Neural crest cell (in vitro differentiated cells): ENCODE measurements at regions not wholly inside any gene's neighbourhood (a gene's known extent, or its start where the extent isn't known, plus 50 kb on each side); places are given as distances from the start of the nearest gene placed in this dataset.
A peak's percentile ranks its signal among the peaks of the same experiment; 100 is the strongest.

ENCODE experiments used
- DNase-seq: peaks from one replicate; pipeline ENCODE4 v3.0.0; 2021; ENCODE audit warnings: low read depth, mixed read lengths, low spot score
- H3K27ac Mint-ChIP-seq: one replicate; pipeline ENCODE4 v1.8.0; 2021; ENCODE audit warnings: mild to moderate bottlenecking, mixed read lengths; ENCODE audit not compliant: unreplicated experiment
- H3K27me3 Mint-ChIP-seq: 2 replicates; pipeline ENCODE4 v1.8.0; 2021; ENCODE audit warnings: low read depth, mild to moderate bottlenecking, mixed read lengths
- H3K36me3 Mint-ChIP-seq: 2 replicates; pipeline ENCODE4 v1.8.0; 2021; ENCODE audit warnings: low read depth, mild to moderate bottlenecking, mixed read lengths
- H3K4me1 Mint-ChIP-seq: 2 replicates; pipeline ENCODE4 v1.8.0; 2021; ENCODE audit warnings: mixed read lengths
- H3K4me3 Mint-ChIP-seq: one replicate; pipeline ENCODE4 v1.8.0; 2021; ENCODE audit warnings: mild to moderate bottlenecking, mixed read lengths
- H3K9me3 Mint-ChIP-seq: 2 replicates; pipeline ENCODE4 v1.8.0; 2021; ENCODE audit warnings: mixed read lengths
- CTCF ChIP-seq: fragments of 200-600 bp; sonication (generic); conservative IDR thresholded peaks from 2 replicates; pipeline ENCODE4 v1.5.0; 2021; ENCODE audit warnings: antibody characterized with exemption, mild to moderate bottlenecking

GRCh38 chrX:99394456-99394855 is 1015.6 kb downstream of the PCDH19 start:
- Mint-ChIP-seq H3K4me1 (peaks cover 6% of the 10 kb centered on the region), H3K4me3 (no peak overlapping the region), H3K27ac (no peak overlapping the region), H3K27me3 (no peaks in the 10 kb centered on the region), H3K36me3 (no peaks in the 10 kb centered on the region), H3K9me3 (peaks cover 3% of the 10 kb centered on the region)
- DNase-seq = no peak
- peak; percentile 23 for TF ChIP-seq CTCF

DNA sequence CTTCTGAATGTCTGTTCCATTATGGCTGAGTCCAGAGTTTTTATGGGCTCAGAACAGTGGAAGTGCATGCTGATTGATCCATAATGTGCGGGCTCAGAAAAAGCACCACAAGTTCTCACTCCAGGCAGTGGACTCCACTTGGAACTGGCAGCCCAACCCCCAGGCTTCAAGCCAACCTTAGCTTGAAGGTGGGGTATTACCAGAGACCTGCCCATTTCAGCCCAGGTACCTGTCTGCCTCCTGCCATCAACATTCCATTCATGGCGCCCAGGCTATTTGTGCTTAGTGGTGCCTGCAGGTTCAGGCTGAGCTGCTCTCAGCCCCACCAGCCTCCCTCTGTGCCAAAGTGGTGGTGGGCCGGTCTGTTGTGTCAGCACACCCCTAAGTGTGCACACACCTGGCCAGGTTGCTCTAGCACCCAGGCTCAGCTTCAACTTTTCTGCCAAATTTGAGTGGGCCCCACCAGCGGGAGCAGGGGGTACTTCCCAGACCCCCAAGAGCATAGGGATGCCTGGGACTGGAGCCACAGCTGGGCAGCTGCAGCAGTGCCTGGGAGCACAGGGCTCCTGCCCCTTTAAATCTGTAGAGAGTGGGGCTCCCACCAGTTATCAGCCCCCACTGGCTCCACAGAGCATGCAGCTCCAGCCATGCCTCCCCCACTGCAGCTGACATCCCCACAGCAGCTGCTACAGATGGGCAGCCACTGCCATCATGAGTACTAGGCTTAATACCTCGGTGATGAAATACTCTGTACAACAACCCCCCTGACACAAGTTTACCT is 1025.3 kb downstream of the PCDH19 start:
- Mint-ChIP-seq H3K9me3 (peaks cover 13% of the 10 kb centered on the region), H3K36me3 (no peaks in the 10 kb centered on the region), H3K27ac (no peak overlapping the region), H3K4me1 (no peaks in the 10 kb centered on the region), H3K4me3 (no peak overlapping the region), H3K27me3 (no peaks in the 10 kb centered on the region)
- no peak for DNase-seq
- TF ChIP-seq CTCF = no peak

GRCh38 chrX:99383786-99384185 is 1026.3 kb downstream of the PCDH19 start:
- Mint-ChIP-seq H3K4me1 (no peaks in the 10 kb centered on the region), H3K27ac (no peak overlapping the region), H3K9me3 (peaks cover 8% of the 10 kb centered on the region), H3K27me3 (no peaks in the 10 kb centered on the region), H3K36me3 (no peaks in the 10 kb centered on the region), H3K4me3 (no peak overlapping the region)
- no peak for TF ChIP-seq CTCF
- no peak for DNase-seq

DNA sequence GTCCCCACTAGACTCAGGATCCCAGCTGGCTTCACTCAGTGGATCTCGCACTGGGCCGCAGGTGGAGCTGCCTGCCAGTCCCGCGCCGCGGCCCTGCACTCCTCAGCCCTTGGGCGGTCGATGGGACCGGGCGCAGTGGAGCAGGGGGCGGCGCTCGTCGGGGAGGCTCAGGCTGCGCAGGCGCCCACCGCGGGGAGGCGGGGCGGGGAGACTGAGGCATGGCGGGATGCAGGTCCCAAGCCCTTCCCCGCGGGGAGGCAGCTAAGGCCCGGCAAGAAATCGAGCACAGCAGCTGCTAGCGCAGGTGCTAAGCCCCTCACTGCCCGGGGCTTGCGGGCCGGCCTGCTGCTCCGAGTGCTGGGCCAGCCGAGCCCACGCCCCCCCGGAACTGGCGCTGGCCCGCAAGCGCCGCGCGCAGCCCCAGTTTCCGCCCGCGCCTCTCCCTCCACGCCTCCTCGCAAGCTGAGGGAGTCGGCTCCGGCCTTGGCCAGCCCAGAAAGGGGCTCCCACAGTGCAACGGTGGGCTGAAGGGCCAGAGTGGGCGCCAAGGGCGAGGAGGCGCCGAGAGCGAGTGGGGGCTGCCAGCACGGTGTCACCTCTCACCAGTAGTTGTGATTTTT is 1038.0 kb downstream of the PCDH19 start:
- Mint-ChIP-seq H3K4me1 (no peaks in the 10 kb centered on the region), H3K9me3 (peaks cover 2% of the 10 kb centered on the region), H3K27me3 (no peaks in the 10 kb centered on the region), H3K4me3 (no peak overlapping the region), H3K36me3 (no peaks in the 10 kb centered on the region), H3K27ac (no peak overlapping the region)
- TF ChIP-seq CTCF = no peak
- no peak for DNase-seq

GRCh38 chrX:99353412-99353811 is 1056.7 kb downstream of the PCDH19 start:
- DNase-seq = no peak
- H3K27me3 Mint-ChIP-seq = no peaks in the 10 kb centered on the region
- peaks cover 5% of the 10 kb centered on the region for H3K36me3 Mint-ChIP-seq
- H3K4me1 Mint-ChIP-seq = no peaks in the 10 kb centered on the region
- H3K27ac Mint-ChIP-seq = no peak overlapping the region
- no peak for TF ChIP-seq CTCF
- no peak overlapping the region for H3K4me3 Mint-ChIP-seq
- H3K9me3 Mint-ChIP-seq = peaks cover 21% of the 10 kb centered on the region
